PFSK-1 (cell line): ENCODE measurements at regions not wholly inside any gene's neighbourhood (a gene's known extent, or its start where the extent isn't known, plus 50 kb on each side); places are given as distances from the start of the nearest gene placed in this dataset.

Source experiments
- POLR2AphosphoS5 ChIP-seq: IDR thresholded peaks from 2 replicates; pipeline ENCODE4 v1.6.1; 2012; ENCODE audit warnings: low read depth, mild to moderate bottlenecking, control low read depth, low read length, moderate library complexity
- SIN3A ChIP-seq: IDR thresholded peaks from 2 replicates; pipeline ENCODE4 v1.6.1; 2012; ENCODE audit warnings: mild to moderate bottlenecking, low read length, moderate library complexity, borderline replicate concordance; ENCODE audit not compliant: insufficient read depth
- TAF1 ChIP-seq: IDR thresholded peaks from 2 replicates; pipeline ENCODE4 v1.6.1; 2012; ENCODE audit warnings: low read length, control low read depth, borderline replicate concordance; ENCODE audit not compliant: insufficient read depth
- TF ChIP-seq, protein P1 (sequence below), 2 experiments: IDR thresholded peaks; 2 replicates each; pipeline versions ENCODE4 v1.6.1 to v1.8.0; 2011 to 2012; ENCODE audit warnings: low read depth in 2 of 2, low read length in 2 of 2, control low read depth in 1 of 2, inconsistent platforms in 1 of 2, mild to moderate bottlenecking in 1 of 2, moderate library complexity in 1 of 2; ENCODE audit not compliant: insufficient read depth in 1 of 2

GRCh38 chr11:128284634-128285033 is 302.7 kb downstream of the ETS1 start:
- TF ChIP-seq TAF1: no peak
- no peak for TF ChIP-seq POLR2AphosphoS5
- TF ChIP-seq, protein P1, sequence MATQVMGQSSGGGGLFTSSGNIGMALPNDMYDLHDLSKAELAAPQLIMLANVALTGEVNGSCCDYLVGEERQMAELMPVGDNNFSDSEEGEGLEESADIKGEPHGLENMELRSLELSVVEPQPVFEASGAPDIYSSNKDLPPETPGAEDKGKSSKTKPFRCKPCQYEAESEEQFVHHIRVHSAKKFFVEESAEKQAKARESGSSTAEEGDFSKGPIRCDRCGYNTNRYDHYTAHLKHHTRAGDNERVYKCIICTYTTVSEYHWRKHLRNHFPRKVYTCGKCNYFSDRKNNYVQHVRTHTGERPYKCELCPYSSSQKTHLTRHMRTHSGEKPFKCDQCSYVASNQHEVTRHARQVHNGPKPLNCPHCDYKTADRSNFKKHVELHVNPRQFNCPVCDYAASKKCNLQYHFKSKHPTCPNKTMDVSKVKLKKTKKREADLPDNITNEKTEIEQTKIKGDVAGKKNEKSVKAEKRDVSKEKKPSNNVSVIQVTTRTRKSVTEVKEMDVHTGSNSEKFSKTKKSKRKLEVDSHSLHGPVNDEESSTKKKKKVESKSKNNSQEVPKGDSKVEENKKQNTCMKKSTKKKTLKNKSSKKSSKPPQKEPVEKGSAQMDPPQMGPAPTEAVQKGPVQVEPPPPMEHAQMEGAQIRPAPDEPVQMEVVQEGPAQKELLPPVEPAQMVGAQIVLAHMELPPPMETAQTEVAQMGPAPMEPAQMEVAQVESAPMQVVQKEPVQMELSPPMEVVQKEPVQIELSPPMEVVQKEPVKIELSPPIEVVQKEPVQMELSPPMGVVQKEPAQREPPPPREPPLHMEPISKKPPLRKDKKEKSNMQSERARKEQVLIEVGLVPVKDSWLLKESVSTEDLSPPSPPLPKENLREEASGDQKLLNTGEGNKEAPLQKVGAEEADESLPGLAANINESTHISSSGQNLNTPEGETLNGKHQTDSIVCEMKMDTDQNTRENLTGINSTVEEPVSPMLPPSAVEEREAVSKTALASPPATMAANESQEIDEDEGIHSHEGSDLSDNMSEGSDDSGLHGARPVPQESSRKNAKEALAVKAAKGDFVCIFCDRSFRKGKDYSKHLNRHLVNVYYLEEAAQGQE (IDR thresholded peaks at IDR 0.05; ENCODE audit: insufficient read depth in 1 of 2, low read depth in 2 of 2, low read length in 2 of 2): no peak
- no peak for TF ChIP-seq SIN3A
